ENCODE measurements at regions not wholly inside any gene's neighbourhood (a gene's known extent, or its start where the extent isn't known, plus 50 kb on each side); places are given as distances from the start of the nearest gene placed in this dataset.

DNA sequence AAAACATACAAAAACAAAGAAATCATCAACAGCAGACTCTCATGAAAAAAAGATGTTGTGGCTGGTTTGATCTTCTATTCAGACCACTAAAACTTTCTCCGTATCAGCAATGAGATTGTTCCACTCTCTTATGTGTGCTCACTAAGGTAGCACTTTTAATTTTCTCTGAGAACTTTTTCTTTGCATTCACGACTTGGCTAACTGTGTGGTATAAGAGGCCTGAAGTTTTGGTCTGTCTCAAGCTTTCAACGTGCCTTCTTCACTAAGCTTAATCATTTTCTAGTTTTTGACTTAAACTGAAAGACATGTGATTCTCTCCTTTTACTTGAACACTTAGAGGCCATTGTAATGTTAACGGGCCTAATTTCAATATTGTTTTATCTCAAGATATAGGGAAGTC is 1231.6 kb downstream of the SORCS3 start:
- Histone ChIP-seq H3K36me3 (ENCODE audit: control insufficient read depth, insufficient read depth, low read length) (no peaks in the 10 kb centered on the region), H3K27me3 (ENCODE audit: control insufficient read depth, insufficient read depth, low read length) (no peaks in the 10 kb centered on the region), H3K4me3 (ENCODE audit: low read depth, low read length) (no peak overlapping the region)
- TF ChIP-seq, protein P1, sequence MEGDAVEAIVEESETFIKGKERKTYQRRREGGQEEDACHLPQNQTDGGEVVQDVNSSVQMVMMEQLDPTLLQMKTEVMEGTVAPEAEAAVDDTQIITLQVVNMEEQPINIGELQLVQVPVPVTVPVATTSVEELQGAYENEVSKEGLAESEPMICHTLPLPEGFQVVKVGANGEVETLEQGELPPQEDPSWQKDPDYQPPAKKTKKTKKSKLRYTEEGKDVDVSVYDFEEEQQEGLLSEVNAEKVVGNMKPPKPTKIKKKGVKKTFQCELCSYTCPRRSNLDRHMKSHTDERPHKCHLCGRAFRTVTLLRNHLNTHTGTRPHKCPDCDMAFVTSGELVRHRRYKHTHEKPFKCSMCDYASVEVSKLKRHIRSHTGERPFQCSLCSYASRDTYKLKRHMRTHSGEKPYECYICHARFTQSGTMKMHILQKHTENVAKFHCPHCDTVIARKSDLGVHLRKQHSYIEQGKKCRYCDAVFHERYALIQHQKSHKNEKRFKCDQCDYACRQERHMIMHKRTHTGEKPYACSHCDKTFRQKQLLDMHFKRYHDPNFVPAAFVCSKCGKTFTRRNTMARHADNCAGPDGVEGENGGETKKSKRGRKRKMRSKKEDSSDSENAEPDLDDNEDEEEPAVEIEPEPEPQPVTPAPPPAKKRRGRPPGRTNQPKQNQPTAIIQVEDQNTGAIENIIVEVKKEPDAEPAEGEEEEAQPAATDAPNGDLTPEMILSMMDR (IDR thresholded peaks at IDR 0.05; ENCODE audit: insufficient read depth, low read length, poor library complexity, severe bottlenecking): no peak
- DNase-seq (ENCODE audit: low read depth): no peak

DNA sequence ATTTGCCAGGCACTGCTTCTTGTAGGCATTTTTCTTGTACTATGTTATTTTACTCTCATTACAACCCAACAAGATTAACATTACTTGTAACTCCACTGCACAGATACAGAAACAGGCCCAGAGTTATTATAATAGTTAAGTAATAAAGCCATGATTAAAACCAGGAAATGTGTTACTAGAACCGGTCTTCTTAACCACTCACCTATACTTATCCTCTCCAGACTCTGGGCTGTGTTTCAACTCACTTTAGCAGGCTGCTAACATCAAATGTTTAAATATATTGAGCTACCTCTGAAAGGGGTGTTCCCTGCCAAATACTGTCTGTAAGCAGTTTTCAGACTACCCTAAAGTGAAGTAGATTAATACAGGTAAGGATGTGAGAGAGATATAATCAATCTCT is 1227.8 kb downstream of the SORCS3 start:
- H3K27me3 ChIP-seq (ENCODE audit: control insufficient read depth, insufficient read depth, low read length): no peaks in the 10 kb centered on the region
- TF ChIP-seq, protein P1 (IDR thresholded peaks at IDR 0.05; ENCODE audit: insufficient read depth, low read length, poor library complexity, severe bottlenecking): no peak
- no peak overlapping the region for H3K4me3 ChIP-seq (ENCODE audit: low read depth, low read length)
- DNase-seq (ENCODE audit: low read depth): no peak
- H3K36me3 ChIP-seq (ENCODE audit: control insufficient read depth, insufficient read depth, low read length): no peaks in the 10 kb centered on the region

DNA sequence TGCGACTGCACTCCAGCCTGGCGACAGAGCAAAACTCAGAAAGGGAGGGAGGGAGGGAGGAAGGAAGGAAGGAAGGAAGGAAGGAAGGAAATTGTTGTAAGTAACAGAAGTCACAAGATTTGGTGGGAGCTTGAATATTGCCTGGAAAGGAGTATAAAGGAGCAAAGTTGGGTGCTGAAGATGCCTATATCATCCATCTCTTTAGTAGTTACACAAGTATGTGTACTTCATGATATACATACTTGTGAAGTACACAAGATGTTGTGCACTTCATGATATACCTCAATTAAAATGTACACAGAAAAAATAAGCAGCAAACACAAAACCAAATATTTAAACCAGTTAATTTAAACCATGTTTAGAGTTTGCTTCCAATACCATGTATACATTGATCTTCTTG is 1223.8 kb downstream of the SORCS3 start:
- DNase-seq (ENCODE audit: low read depth): no peak
- no peaks in the 10 kb centered on the region for H3K27me3 ChIP-seq (ENCODE audit: control insufficient read depth, insufficient read depth, low read length)
- H3K36me3 ChIP-seq (ENCODE audit: control insufficient read depth, insufficient read depth, low read length): no peaks in the 10 kb centered on the region
- TF ChIP-seq, protein P1 (IDR thresholded peaks at IDR 0.05; ENCODE audit: insufficient read depth, low read length, poor library complexity, severe bottlenecking): no peak
- H3K4me3 ChIP-seq (ENCODE audit: low read depth, low read length): no peak overlapping the region

DNA sequence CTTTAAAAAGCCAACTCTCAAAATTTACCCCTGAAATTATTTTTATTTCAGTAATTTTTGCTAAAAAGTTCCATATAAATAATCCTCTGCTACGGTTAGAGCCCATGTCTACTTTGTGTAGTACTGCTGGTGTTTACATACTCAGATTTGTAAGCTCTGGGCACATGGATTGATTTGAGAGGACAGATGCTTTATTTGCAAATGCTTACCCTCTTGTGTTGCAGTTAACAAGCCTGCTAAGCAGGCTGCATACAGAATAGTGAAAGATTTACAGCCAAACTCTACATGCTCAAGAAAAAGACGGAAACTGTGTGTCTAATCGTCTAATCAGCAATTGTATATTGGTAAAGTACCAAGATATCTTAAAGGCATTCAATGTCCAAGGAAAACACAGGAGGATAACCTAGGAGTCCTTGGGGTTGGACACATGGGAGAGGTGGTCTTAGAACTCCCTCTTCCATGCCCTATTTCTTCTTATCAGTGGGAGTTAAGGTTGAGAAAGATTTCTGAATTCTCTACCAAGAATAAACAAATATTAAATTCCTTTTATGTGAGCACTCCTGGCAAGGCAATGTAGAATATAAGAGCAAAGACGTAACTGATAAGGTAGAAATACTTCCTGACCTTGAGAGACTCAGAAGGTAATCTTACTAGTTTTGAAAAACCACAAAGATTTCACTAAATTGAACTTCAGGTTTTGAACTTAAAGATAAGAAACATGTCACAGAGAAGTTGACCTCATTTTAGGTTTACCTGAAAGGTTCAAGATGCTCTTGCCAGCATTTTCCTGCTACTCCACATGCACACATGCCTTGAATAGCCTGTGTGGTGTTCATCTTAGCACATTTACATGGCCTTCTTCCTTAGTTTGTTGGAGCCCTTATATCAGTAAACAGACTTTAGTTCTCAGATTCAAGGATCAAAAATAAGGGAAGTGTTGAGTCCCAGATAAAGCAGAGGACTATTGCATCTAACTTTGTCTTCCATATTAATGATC is 1216.5 kb downstream of the SORCS3 start:
- Histone ChIP-seq H3K36me3 (ENCODE audit: control insufficient read depth, insufficient read depth, low read length) (no peaks in the 10 kb centered on the region), H3K4me3 (ENCODE audit: low read depth, low read length) (no peak overlapping the region), H3K27me3 (ENCODE audit: control insufficient read depth, insufficient read depth, low read length) (no peaks in the 10 kb centered on the region)
- no peak for DNase-seq (ENCODE audit: low read depth)
- TF ChIP-seq, protein P1 (IDR thresholded peaks at IDR 0.05; ENCODE audit: insufficient read depth, low read length, poor library complexity, severe bottlenecking): no peak

DNA sequence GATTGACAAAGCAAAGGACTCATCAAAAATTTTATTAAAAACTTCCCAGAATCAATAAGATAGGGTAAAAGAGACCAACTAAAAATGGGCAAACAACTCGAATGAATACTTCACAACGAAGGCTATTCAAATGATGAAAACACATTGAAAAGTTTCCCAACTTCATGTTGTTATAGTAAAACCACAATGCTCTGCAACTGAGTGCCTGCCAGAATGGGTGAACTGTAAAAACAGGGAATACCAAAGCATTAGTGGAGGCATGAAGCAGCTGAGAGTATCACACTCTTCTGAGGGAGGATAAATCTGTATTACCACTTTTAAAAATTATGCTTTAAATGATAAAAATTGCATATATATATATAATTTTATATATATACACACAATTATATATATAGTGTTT is 1214.7 kb downstream of the SORCS3 start:
- TF ChIP-seq, protein P1 (IDR thresholded peaks at IDR 0.05; ENCODE audit: insufficient read depth, low read length, poor library complexity, severe bottlenecking): no peak
- Histone ChIP-seq H3K27me3 (ENCODE audit: control insufficient read depth, insufficient read depth, low read length) (no peaks in the 10 kb centered on the region), H3K36me3 (ENCODE audit: control insufficient read depth, insufficient read depth, low read length) (no peaks in the 10 kb centered on the region), H3K4me3 (ENCODE audit: low read depth, low read length) (no peak overlapping the region)
- no peak for DNase-seq (ENCODE audit: low read depth)
